Stimulated activated effector memory CD8-positive, alpha-beta T cell treated with anti-CD3 and anti-CD28 coated beads, Interleukin-12 subunit alpha, Interleukin-12 subunit beta, amount 100 ng/mL, for 72 hours (primary cell): ENCODE measurements at regions not wholly inside any gene's neighbourhood (a gene's known extent, or its start where the extent isn't known, plus 50 kb on each side); places are given as distances from the start of the nearest gene placed in this dataset.

Experiments used
- ATAC-seq: fragments of 150-1000 bp; cut with Tn5 transposase; 2 replicates; pipeline ENCODE4 v1.10.0; 2021
- DNase-seq, 2 donors: peaks; one replicate each; pipeline ENCODE4 v3.0.0; 2021 to 2022; ENCODE audit warnings: low spot score in 2 of 2
- H3K27ac Mint-ChIP-seq: one replicate; pipeline ENCODE4 v1.8.0; 2022; ENCODE audit warnings: mild to moderate bottlenecking, mixed read lengths
- H3K36me3 Mint-ChIP-seq: one replicate; pipeline ENCODE4 v1.8.0; 2022; ENCODE audit warnings: mild to moderate bottlenecking, mixed read lengths
- H3K4me1 Mint-ChIP-seq: one replicate; pipeline ENCODE4 v1.8.0; 2022; ENCODE audit warnings: mixed read lengths
- H3K4me3 Mint-ChIP-seq: one replicate; pipeline ENCODE4 v1.8.0; 2022; ENCODE audit warnings: mild to moderate bottlenecking, mixed read lengths
- H3K9me3 Mint-ChIP-seq: one replicate; pipeline ENCODE4 v1.8.0; 2022; ENCODE audit warnings: mixed read lengths

GRCh38 chr18:28974504-28974903, 797.6 kb upstream of the CDH2 start:
- H3K27ac Mint-ChIP-seq, result no peak overlapping the region
- H3K9me3 Mint-ChIP-seq, result peaks cover 31% of the 10 kb centered on the region
- no peak for ATAC-seq
- no peak overlapping the region for H3K4me3 Mint-ChIP-seq
- no peaks in the 10 kb centered on the region for H3K4me1 Mint-ChIP-seq
- no peaks in the 10 kb centered on the region for H3K36me3 Mint-ChIP-seq
- DNase-seq, result no peak

GRCh38 chr18:28973324-28973723, 796.4 kb upstream of the CDH2 start:
- H3K27ac Mint-ChIP-seq, result no peak overlapping the region
- ATAC-seq, result no peak
- no peak overlapping the region for H3K4me3 Mint-ChIP-seq
- H3K9me3 Mint-ChIP-seq, result peaks cover 31% of the 10 kb centered on the region
- H3K36me3 Mint-ChIP-seq, result no peaks in the 10 kb centered on the region
- no peaks in the 10 kb centered on the region for H3K4me1 Mint-ChIP-seq
- no peak for DNase-seq

- no peak overlapping the region for H3K27ac Mint-ChIP-seq
- H3K4me1 Mint-ChIP-seq, result no peaks in the 10 kb centered on the region
- peaks cover 28% of the 10 kb centered on the region for H3K9me3 Mint-ChIP-seq
- ATAC-seq, result no peak
- no peak for DNase-seq
- H3K36me3 Mint-ChIP-seq, result no peaks in the 10 kb centered on the region
- no peak overlapping the region for H3K4me3 Mint-ChIP-seq
Measured at GRCh38 chr18:28972333-28972907, 795.5 kb upstream of the CDH2 start.

GRCh38 chr18:28963481-28963880, 786.6 kb upstream of the CDH2 start:
- Mint-ChIP-seq H3K9me3 (peaks cover 12% of the 10 kb centered on the region), H3K4me3 (no peak overlapping the region), H3K4me1 (no peaks in the 10 kb centered on the region), H3K36me3 (no peaks in the 10 kb centered on the region), H3K27ac (no peak overlapping the region)
- ATAC-seq (no peak), DNase-seq (no peak)

- Mint-ChIP-seq H3K4me1 (no peaks in the 10 kb centered on the region), H3K9me3 (peaks cover 7% of the 10 kb centered on the region), H3K36me3 (no peaks in the 10 kb centered on the region), H3K27ac (no peak overlapping the region), H3K4me3 (no peak overlapping the region)
- ATAC-seq (no peak), DNase-seq (no peak)
Measured at GRCh38 chr18:28961669-28962228, 784.8 kb upstream of the CDH2 start.

GRCh38 chr18:28960146-28960545, 783.2 kb upstream of the CDH2 start:
- ATAC-seq, result no peak
- Mint-ChIP-seq H3K4me3 (no peak overlapping the region), H3K4me1 (no peaks in the 10 kb centered on the region), H3K36me3 (no peaks in the 10 kb centered on the region), H3K9me3 (peaks cover 13% of the 10 kb centered on the region), H3K27ac (no peak overlapping the region)
- DNase-seq, result no peak

GRCh38 chr18:28952339-28952738, 775.4 kb upstream of the CDH2 start:
- Mint-ChIP-seq H3K27ac (no peak overlapping the region), H3K4me3 (no peak overlapping the region), H3K4me1 (no peaks in the 10 kb centered on the region), H3K9me3 (peaks cover 16% of the 10 kb centered on the region), H3K36me3 (no peaks in the 10 kb centered on the region)
- ATAC-seq, result no peak
- DNase-seq, result no peak

- H3K36me3 Mint-ChIP-seq, result no peaks in the 10 kb centered on the region
- no peaks in the 10 kb centered on the region for H3K4me1 Mint-ChIP-seq
- H3K4me3 Mint-ChIP-seq, result no peak overlapping the region
- peaks cover 18% of the 10 kb centered on the region for H3K9me3 Mint-ChIP-seq
- H3K27ac Mint-ChIP-seq, result no peak overlapping the region
- no peak for ATAC-seq
- DNase-seq, result no peak
Measured at GRCh38 chr18:28947900-28948299, 771.0 kb upstream of the CDH2 start.

- ATAC-seq (no peak), DNase-seq (no peak)
- peaks cover 15% of the 10 kb centered on the region for H3K9me3 Mint-ChIP-seq
- no peaks in the 10 kb centered on the region for H3K36me3 Mint-ChIP-seq
- H3K27ac Mint-ChIP-seq, result no peak overlapping the region
- H3K4me3 Mint-ChIP-seq, result no peak overlapping the region
- H3K4me1 Mint-ChIP-seq, result no peaks in the 10 kb centered on the region
Measured at GRCh38 chr18:28946471-28946870, 769.5 kb upstream of the CDH2 start.

- H3K27ac Mint-ChIP-seq, result no peak overlapping the region
- no peaks in the 10 kb centered on the region for H3K36me3 Mint-ChIP-seq
- no peak overlapping the region for H3K4me3 Mint-ChIP-seq
- no peak for DNase-seq
- peaks cover 13% of the 10 kb centered on the region for H3K9me3 Mint-ChIP-seq
- no peak for ATAC-seq
- no peaks in the 10 kb centered on the region for H3K4me1 Mint-ChIP-seq
Measured at GRCh38 chr18:28922936-28923335, 746.0 kb upstream of the CDH2 start.

- Mint-ChIP-seq H3K27ac (no peak overlapping the region), H3K36me3 (no peaks in the 10 kb centered on the region), H3K4me3 (no peak overlapping the region), H3K9me3 (peaks cover 21% of the 10 kb centered on the region), H3K4me1 (no peaks in the 10 kb centered on the region)
- no peak for DNase-seq
- no peak for ATAC-seq
Measured at GRCh38 chr18:28916456-28916855, 739.5 kb upstream of the CDH2 start.

GRCh38 chr18:28905509-28905908, 728.6 kb upstream of the CDH2 start:
- Mint-ChIP-seq H3K36me3 (no peaks in the 10 kb centered on the region), H3K9me3 (peaks cover 16% of the 10 kb centered on the region), H3K4me3 (no peak overlapping the region), H3K27ac (no peak overlapping the region), H3K4me1 (no peaks in the 10 kb centered on the region)
- DNase-seq, result no peak
- no peak for ATAC-seq

GRCh38 chr18:28904789-28905364, 727.9 kb upstream of the CDH2 start:
- Mint-ChIP-seq H3K9me3 (peaks cover 16% of the 10 kb centered on the region), H3K4me3 (no peak overlapping the region), H3K27ac (no peak overlapping the region), H3K4me1 (no peaks in the 10 kb centered on the region), H3K36me3 (no peaks in the 10 kb centered on the region)
- DNase-seq (no peak), ATAC-seq (no peak)

- Mint-ChIP-seq H3K27ac (no peak overlapping the region), H3K4me1 (no peaks in the 10 kb centered on the region), H3K9me3 (peaks cover 26% of the 10 kb centered on the region), H3K36me3 (no peaks in the 10 kb centered on the region), H3K4me3 (no peak overlapping the region)
- DNase-seq (no peak), ATAC-seq (no peak)
Measured at GRCh38 chr18:28903306-28903705, 726.4 kb upstream of the CDH2 start.

- no peak for DNase-seq
- H3K9me3 Mint-ChIP-seq, result peaks cover 5% of the 10 kb centered on the region
- H3K36me3 Mint-ChIP-seq, result no peaks in the 10 kb centered on the region
- no peaks in the 10 kb centered on the region for H3K4me1 Mint-ChIP-seq
- H3K4me3 Mint-ChIP-seq, result no peak overlapping the region
- H3K27ac Mint-ChIP-seq, result no peak overlapping the region
- ATAC-seq, result no peak
Measured at GRCh38 chr18:28890791-28891190, 713.9 kb upstream of the CDH2 start.

GRCh38 chr18:28884304-28884703, 707.4 kb upstream of the CDH2 start:
- Mint-ChIP-seq H3K4me1 (no peaks in the 10 kb centered on the region), H3K36me3 (no peaks in the 10 kb centered on the region), H3K4me3 (no peak overlapping the region), H3K9me3 (peaks cover 8% of the 10 kb centered on the region), H3K27ac (no peak overlapping the region)
- no peak for ATAC-seq
- no peak for DNase-seq
